ENCODE measurements at regions not wholly inside any gene's neighbourhood (a gene's known extent, or its start where the extent isn't known, plus 50 kb on each side); places are given as distances from the start of the nearest gene placed in this dataset.
"Not testable (repeated sequence)": the region's sequence is repeated elsewhere in the genome, so short reads cannot be mapped to it uniquely, and the experiment has no call there.

DNA sequence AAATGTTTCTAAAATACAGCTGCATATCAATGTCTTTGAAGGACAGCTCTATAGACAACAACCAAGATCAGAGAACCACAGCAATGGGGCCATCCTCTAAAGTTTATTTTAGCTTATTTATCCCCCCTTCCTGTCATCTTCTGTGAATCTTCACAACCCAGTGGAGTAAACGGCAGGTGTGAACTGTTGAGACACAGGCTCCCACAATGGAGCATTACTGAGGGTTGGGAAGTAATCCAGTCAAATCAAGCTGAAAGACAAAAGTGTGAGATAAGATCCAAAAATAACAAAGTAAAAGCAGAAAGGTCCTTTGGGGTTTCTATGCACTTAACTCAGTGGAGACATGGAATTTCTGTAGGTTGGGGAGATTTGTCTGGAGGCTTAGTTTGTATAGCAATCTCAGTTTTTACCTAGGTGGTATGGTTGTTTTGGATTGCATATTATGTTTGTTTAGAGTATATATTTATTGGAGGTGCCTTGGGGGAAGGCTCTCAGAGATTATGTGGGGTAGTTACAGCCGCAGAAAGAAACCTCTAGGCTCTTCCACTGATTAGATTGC lies 286.9 kb upstream of the ADGRL2 start:
- no peak for DNase-seq

DNA sequence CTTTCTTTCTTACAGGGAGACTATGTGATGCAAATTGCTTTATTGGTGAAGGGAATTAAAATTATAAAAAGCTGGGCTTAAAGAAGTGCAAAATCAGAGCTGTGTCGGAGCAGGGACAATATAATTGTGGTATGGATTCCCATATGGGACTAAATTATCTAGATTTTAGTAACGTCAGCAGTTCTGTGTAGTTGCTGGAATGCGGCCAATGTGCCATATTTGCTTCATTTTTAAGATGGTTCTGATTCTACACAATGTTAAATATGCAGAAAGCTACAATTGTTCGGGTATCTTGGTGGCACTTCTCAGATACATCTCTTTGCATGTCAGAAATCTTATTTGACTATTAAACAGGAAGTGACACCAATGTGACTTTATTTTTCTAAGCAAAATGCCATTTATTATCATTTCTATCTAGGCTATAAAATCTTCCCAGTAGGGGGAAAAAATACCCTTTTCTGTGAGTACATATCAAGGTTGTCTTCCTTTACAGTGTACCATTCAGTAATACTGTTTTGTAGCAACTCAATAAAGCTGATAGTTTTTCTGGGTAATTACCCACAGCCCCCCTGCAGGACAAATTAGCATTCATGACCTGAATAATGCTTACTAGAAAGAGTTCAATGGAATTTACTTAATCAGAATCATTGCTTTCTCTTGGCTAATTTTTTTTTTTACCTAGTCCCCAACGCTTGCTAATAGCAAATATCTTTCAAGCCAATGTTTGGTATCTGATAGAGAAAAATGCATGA lies 288.3 kb upstream of the ADGRL2 start:
- no peak for DNase-seq

DNA sequence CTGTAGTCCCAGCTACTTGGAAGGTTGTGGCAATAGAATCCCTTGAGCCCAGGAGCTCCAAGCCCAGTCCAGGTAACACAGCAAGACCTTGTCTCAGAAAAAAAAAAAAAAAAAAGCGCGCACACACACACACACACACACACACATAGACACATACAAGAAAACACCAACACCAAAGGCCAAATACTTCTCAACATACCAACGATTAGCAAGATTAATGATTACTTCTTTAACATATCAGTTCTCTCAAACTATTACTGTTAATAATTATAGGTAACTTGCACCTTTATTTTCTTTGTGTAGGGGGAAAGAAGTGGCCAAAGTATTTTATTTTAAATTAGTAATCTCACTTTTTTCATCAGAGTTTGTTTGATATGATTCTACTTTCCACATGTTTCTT lies 289.5 kb upstream of the ADGRL2 start:
- DNase-seq = no peak

DNA sequence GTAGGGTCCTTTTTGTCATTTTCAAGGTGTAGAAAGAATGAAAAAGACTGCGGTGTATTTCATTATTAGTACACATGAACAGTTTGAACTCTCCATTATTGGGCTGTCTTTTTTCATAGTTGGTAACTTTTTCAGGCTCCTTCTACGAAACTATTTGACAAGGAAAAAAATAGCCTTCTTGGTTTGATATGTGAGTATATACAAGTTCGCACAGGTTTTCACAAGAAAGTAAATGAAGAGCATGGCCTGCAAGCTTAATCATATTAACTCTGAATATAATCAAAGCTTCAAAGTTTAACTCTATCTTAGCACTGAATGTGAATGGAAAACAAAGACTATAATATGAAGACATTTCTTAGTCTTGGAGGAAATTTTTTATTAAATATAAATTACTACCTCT lies 290.0 kb upstream of the ADGRL2 start:
- DNase-seq = no peak

- DNase-seq = no peak
Measured at GRCh38 chr1:81509594-81509993, 291.1 kb upstream of the ADGRL2 start.

- no peak for DNase-seq
Measured at GRCh38 chr1:81506699-81507098, 294.0 kb upstream of the ADGRL2 start.

GRCh38 chr1:81505831-81506230 lies 294.9 kb upstream of the ADGRL2 start:
- DNase-seq = no peak

DNA sequence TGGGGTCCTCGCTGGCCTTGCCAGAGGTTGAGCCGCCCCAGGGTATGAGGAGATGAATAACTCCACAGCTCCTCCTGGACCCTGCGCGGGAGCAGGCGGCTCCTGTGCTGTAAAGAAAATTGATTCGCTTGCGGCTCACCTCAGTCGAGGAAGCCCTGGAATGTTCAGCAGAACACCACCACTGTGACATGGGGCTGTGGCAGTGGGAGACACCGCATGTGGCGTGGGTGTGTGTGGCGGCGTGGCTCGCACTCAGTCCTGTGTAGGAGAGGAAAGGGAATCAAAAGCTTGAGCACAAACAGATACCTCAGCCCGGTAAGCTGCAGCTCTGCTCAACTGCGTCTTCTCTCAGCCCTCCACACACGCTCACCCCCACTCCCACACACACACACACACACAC lies 295.9 kb upstream of the ADGRL2 start:
- DNase-seq = not testable (repeated sequence)

DNA sequence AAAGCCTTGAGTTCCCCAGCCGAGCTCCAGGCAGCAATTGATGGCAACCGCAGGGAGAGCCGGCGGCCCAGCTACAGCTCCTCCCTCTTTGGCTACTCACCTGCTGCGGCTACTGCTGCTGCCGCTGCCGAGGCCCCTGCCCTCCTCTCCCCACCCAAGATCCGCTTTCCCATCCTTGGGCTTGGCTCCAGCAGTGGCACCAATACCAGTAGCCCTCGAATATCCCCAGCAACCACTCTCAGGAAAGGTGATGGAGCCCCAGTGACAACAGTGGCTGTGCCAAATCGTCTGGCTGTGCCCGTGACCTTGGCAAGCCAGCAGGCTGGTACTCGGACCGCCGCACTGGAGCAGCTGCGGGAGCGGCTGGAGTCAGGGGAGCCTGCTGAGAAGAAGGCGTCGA lies 298.0 kb upstream of the ADGRL2 start:
- not testable (repeated sequence) for DNase-seq

- DNase-seq = not testable (repeated sequence)
Measured at GRCh38 chr1:81501485-81501884, 299.2 kb upstream of the ADGRL2 start.

DNA sequence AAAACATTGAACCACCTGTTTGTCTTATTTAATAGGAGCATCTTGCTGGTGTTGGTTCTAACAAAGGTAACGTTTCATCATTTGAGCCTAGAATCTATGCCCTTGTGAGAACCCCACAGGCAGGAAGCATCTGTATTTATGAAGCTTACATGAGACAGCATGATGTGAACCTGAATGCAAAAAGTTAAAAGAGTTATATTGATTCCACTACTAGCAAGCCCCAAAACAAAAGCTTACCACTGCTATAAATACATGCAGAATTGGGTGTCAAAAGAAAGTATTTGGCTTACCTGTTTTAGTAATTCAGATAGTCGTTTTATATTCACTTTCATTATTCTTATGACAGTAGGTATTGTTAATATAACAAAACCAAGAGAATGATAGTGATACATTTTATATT lies 301.2 kb upstream of the ADGRL2 start:
- no peak for DNase-seq

GRCh38 chr1:81498471-81499462 lies 302.0 kb upstream of the ADGRL2 start:
- peak; percentile 57 for DNase-seq

DNA sequence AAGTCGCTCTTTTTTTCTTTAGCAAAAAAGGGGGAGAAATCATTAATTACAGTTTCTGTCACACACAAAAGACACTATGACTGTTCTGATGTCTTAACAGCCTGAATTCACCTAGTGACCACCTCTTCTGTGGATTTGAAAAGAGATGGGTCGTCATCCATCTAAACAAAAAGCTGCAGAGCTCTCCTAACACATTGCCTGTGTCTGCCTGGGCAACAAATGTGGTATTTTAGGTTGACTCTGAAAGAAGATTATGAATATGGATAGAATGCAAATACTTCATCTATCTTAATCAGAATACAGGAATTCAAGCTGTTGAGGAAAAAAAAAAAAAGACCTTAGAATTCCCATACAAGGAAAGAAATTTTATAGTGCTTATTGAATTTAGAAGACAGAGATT lies 304.4 kb upstream of the ADGRL2 start:
- no peak for DNase-seq

- DNase-seq = no peak
Measured at GRCh38 chr1:81493102-81493869, 307.4 kb upstream of the ADGRL2 start.

- no peak for DNase-seq
Measured at GRCh38 chr1:81492628-81493027, 308.1 kb upstream of the ADGRL2 start.

GRCh38 chr1:81490614-81491013 lies 310.1 kb upstream of the ADGRL2 start:
- DNase-seq = no peak

GRCh38 chr1:81489372-81489934 lies 311.3 kb upstream of the ADGRL2 start:
- DNase-seq = no peak

- DNase-seq = peak; percentile 68
Measured at GRCh38 chr1:81484284-81484683, 316.4 kb upstream of the ADGRL2 start.

DNA sequence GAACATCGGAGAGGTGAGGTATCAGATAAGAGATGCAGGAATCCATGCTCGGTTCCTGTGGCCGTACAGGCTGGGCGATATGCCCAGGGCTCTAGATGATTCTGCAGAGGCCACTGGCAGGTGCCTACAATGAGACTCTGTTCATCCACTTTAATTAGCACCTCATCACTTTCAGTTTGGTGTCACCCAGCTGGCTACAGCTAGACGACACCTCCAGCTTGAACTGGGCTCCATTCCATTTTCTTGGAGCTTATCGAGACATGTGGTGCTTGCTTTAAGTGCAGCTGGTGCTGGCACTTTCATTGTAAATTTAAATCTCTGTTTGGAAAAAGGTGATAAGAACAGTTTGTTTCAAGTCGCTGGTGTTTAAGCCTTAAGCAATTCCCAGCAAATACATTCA lies 322.5 kb upstream of the ADGRL2 start:
- DNase-seq = no peak

- DNase-seq = no peak
Measured at GRCh38 chr1:81477710-81478109, 323.0 kb upstream of the ADGRL2 start.

- DNase-seq = no peak
Measured at GRCh38 chr1:81472387-81472786, 328.3 kb upstream of the ADGRL2 start.

- no peak for DNase-seq
Measured at GRCh38 chr1:81471255-81471654, 329.5 kb upstream of the ADGRL2 start.

GRCh38 chr1:81470275-81470674 lies 330.5 kb upstream of the ADGRL2 start:
- no peak for DNase-seq

All from NCI-H510A treated with DMSO at 0.1 percent for 48 hours (cell line).